ENCODE measurements at regions not wholly inside any gene's neighbourhood (a gene's known extent, or its start where the extent isn't known, plus 50 kb on each side); places are given as distances from the start of the nearest gene placed in this dataset.

GRCh38 chr1:94698356-94698755, 121.8 kb upstream of the SLC44A3 start:
- TF ChIP-seq CTCF (conservative IDR thresholded peaks at IDR 0.05; ENCODE audit: low read depth, low read length) (no peak), POLR2A (IDR thresholded peaks at IDR 0.05; ENCODE audit: low read depth, low read length) (no peak), MAFK (IDR thresholded peaks at IDR 0.05; ENCODE audit: low read depth, low read length) (no peak), RCOR1 (IDR thresholded peaks at IDR 0.05; ENCODE audit: insufficient replicate concordance, low read length) (no peak), USF2 (IDR thresholded peaks at IDR 0.05; ENCODE audit: low read depth, low read length) (no peak), SMC3 (IDR thresholded peaks at IDR 0.05; ENCODE audit: low read depth, low read length) (no peak), RAD21 (IDR thresholded peaks at IDR 0.05; ENCODE audit: low read length) (no peak), CEBPB (IDR thresholded peaks at IDR 0.05; ENCODE audit: low read depth, low read length) (no peak), MAZ (IDR thresholded peaks at IDR 0.05; ENCODE audit: borderline replicate concordance, low read depth, low read length) (no peak), MXI1 (IDR thresholded peaks at IDR 0.05; ENCODE audit: borderline replicate concordance, low read depth, low read length) (no peak), RFX5 (IDR thresholded peaks at IDR 0.05; ENCODE audit: low read depth, low read length) (no peak), FOS (IDR thresholded peaks at IDR 0.05; ENCODE audit: low read depth, low read length) (peak; percentile 49)
